IMR-90 (cell line): ENCODE measurements at regions not wholly inside any gene's neighbourhood (a gene's known extent, or its start where the extent isn't known, plus 50 kb on each side); places are given as distances from the start of the nearest gene placed in this dataset.

ENCODE experiments used
- ATAC-seq: fragments of 200-7000 bp; cut with Tn5 transposase; 2 replicates; pipeline ENCODE4 v1.9.1; 2020; ENCODE audit warnings: low read depth, mild to moderate bottlenecking, moderate library complexity
- BruUV-seq: library from RNA; stranded (reverse); fragments of 400-500 nt; replicated peaks from 2 replicates; lab custom pipeline; 2021; lab: Mats Ljungman, UMichigan
- CTCF ChIA-PET: fragments of 300-600 bp; formaldehyde crosslinking; extraction: SDS; loops from one replicate; lab custom pipeline; 2021; ENCODE audit warnings: antibody characterized with exemption; lab: Yijun Ruan, JAX
- POLR2A ChIA-PET: fragments of 300-600 bp; sonication (Branson Sonifier 250); formaldehyde crosslinking; loops from one replicate; lab custom pipeline; 2022; ENCODE audit warnings: antibody characterized with exemption; ENCODE audit not compliant: unreplicated experiment; lab: Charles Lee
- DNase-seq: peaks from one replicate; pipeline ENCODE4 v3.0.0; 2013
- H2AFZ ChIP-seq: replicated peaks from 2 replicates; pipeline ENCODE3; 2013; ENCODE audit warnings: low read length, mild to moderate bottlenecking; ENCODE audit not compliant: poor library complexity
- H2AK5ac ChIP-seq: 2 replicates; pipeline ENCODE4 v1.6.1; 2013; ENCODE audit warnings: low read depth, low read length, inconsistent platforms
- H2AK9ac ChIP-seq: replicated peaks from 2 replicates; pipeline ENCODE3; 2013; ENCODE audit warnings: mild to moderate bottlenecking, low read depth, low read length, moderate library complexity; ENCODE audit not compliant: poor library complexity
- H2BK120ac ChIP-seq: 2 replicates; pipeline ENCODE4 v1.6.1; 2013; ENCODE audit warnings: low read depth, low read length, inconsistent platforms
- H2BK15ac ChIP-seq: 3 replicates; pipeline ENCODE4 v1.6.1; 2013; ENCODE audit warnings: low read depth, low read length, inconsistent platforms
- H2BK20ac ChIP-seq: 2 replicates; pipeline ENCODE4 v1.6.1; 2013; ENCODE audit warnings: low read depth, mild to moderate bottlenecking, inconsistent platforms, low read length, moderate library complexity
- H2BK5ac ChIP-seq: 2 replicates; pipeline ENCODE4 v1.6.1; 2013; ENCODE audit warnings: mild to moderate bottlenecking, low read depth, low read length, inconsistent platforms; ENCODE audit not compliant: poor library complexity, severe bottlenecking
- H3K14ac ChIP-seq: replicated peaks from 2 replicates; pipeline ENCODE4 v1.6.1; 2013; ENCODE audit warnings: low read depth, low read length, inconsistent platforms
- H3K18ac ChIP-seq: 2 replicates; pipeline ENCODE4 v1.6.1; 2013; ENCODE audit warnings: low read depth, low read length, control low read depth
- H3K23ac ChIP-seq: 2 replicates; pipeline ENCODE4 v1.6.1; 2013; ENCODE audit warnings: low read depth, low read length, inconsistent platforms
- H3K27ac ChIP-seq: 2 replicates; pipeline ENCODE4 v1.5.1; 2013; ENCODE audit warnings: mild to moderate bottlenecking, control low read depth, low read length; ENCODE audit not compliant: insufficient read depth
- H3K27me3 ChIP-seq: 2 replicates; pipeline ENCODE4 v1.6.1; 2013; ENCODE audit warnings: low read length; ENCODE audit not compliant: control insufficient read depth, insufficient read depth
- H3K36me3 ChIP-seq: 2 replicates; pipeline ENCODE4 v1.6.1; 2013; ENCODE audit warnings: low read length, mixed read lengths; ENCODE audit not compliant: control insufficient read depth, insufficient read depth
- H3K4ac ChIP-seq: 2 replicates; pipeline ENCODE4 v1.6.1; 2013; ENCODE audit warnings: low read depth, low read length, inconsistent platforms
- H3K4me1 ChIP-seq: 2 replicates; pipeline ENCODE4 v1.6.1; 2013; ENCODE audit warnings: low read length, mixed read lengths; ENCODE audit not compliant: control insufficient read depth, insufficient read depth
- H3K4me2 ChIP-seq: 2 replicates; pipeline ENCODE4 v1.6.1; 2013; ENCODE audit warnings: low read depth, mild to moderate bottlenecking, control low read depth, low read length, moderate library complexity
- H3K4me3 ChIP-seq: 2 replicates; pipeline ENCODE4 v1.5.1; 2013; ENCODE audit warnings: low read depth, mild to moderate bottlenecking, control low read depth, low read length, moderate library complexity; ENCODE audit not compliant: insufficient read depth
- H3K56ac ChIP-seq: 2 replicates; pipeline ENCODE4 v1.6.1; 2013; ENCODE audit warnings: low read length, inconsistent platforms; ENCODE audit not compliant: insufficient read depth; ENCODE audit errors: extremely low read depth
- H3K79me1 ChIP-seq, 2 experiments: 2 replicates each; pipeline ENCODE4 v1.6.1; 2013; ENCODE audit warnings: low read length in 2 of 2, inconsistent platforms in 1 of 2, low read depth in 1 of 2
- H3K9ac ChIP-seq: 2 replicates; pipeline ENCODE4 v1.6.1; 2013; ENCODE audit warnings: low read depth, low read length, control low read depth
- H3K9me1 ChIP-seq: 2 replicates; pipeline ENCODE4 v1.6.1; 2013; ENCODE audit warnings: low read length, inconsistent platforms; ENCODE audit not compliant: insufficient read depth
- H3K9me3 ChIP-seq: 2 replicates; pipeline ENCODE4 v1.6.1; 2013; ENCODE audit warnings: low read length; ENCODE audit not compliant: control insufficient read depth, insufficient read depth
- H4K20me1 ChIP-seq: 2 replicates; pipeline ENCODE4 v1.6.1; 2013; ENCODE audit warnings: low read length, inconsistent platforms; ENCODE audit not compliant: insufficient read depth
- H4K5ac ChIP-seq: 2 replicates; pipeline ENCODE4 v1.6.1; 2013; ENCODE audit warnings: mild to moderate bottlenecking, low read depth, low read length, control low read depth
- H4K8ac ChIP-seq, 2 experiments: 2 replicates each; pipeline ENCODE4 v1.6.1; 2013; ENCODE audit warnings: low read depth in 2 of 2, low read length in 2 of 2, control low read depth in 1 of 2, inconsistent platforms in 1 of 2
- H4K91ac ChIP-seq: 2 replicates; pipeline ENCODE4 v1.6.1; 2013; ENCODE audit warnings: low read depth, low read length, inconsistent platforms; ENCODE audit not compliant: insufficient read depth
- CHD1 ChIP-seq: IDR thresholded peaks from 2 replicates; pipeline ENCODE4 v1.6.1; 2012; ENCODE audit warnings: low read depth, low read length, improper control_type of control experiment
- FOS ChIP-seq: fragments of 150-350 bp; IDR thresholded peaks from 2 replicates; pipeline ENCODE4 v1.6.1; 2016; ENCODE audit warnings: low read depth, low read length
- MAFK ChIP-seq: IDR thresholded peaks from 2 replicates; pipeline ENCODE4 v1.6.1; 2012; ENCODE audit warnings: low read depth, low read length, improper control_type of control experiment
- MAZ ChIP-seq: IDR thresholded peaks from 2 replicates; pipeline ENCODE4 v1.6.1; 2012; ENCODE audit warnings: low read depth, mild to moderate bottlenecking, low read length, improper control_type of control experiment, moderate library complexity, borderline replicate concordance
- POLR2A ChIP-seq: IDR thresholded peaks from 2 replicates; pipeline ENCODE4 v1.6.1; 2012; ENCODE audit warnings: mild to moderate bottlenecking, low read depth, low read length
- RFX5 ChIP-seq: IDR thresholded peaks from 2 replicates; pipeline ENCODE4 v1.8.0; 2012; ENCODE audit warnings: low read depth, mild to moderate bottlenecking, low read length, moderate library complexity
- USF2 ChIP-seq: fragments of 150-350 bp; IDR thresholded peaks from 2 replicates; pipeline ENCODE4 v1.6.1; 2017; ENCODE audit warnings: mild to moderate bottlenecking, antibody characterized with exemption, low read length, low read depth
- WGBS, 2 experiments: methylation state at CpG; one replicate each; pipeline versions ENCODE4 v1.1.5 to v1.1.7; 2013; ENCODE audit warnings: missing lambda C conversion rate in 2 of 2; ENCODE audit not compliant: insufficient read length in 1 of 2; ENCODE audit errors: extremely low coverage in 2 of 2; 5-methylcytosine and 5-hydroxymethylcytosine counted together
- dilution Hi-C: fragments of 300-500 bp; cut with HindIII; formaldehyde crosslinking; loops from one replicate; pipeline ENCODE4 v1.14.3; 2018; ENCODE audit warnings: low sequenced_read_pairs; ENCODE audit not compliant: unreplicated experiment
- in situ Hi-C: fragments of 300-500 bp; cut with MboI; formaldehyde crosslinking; loops from 3 replicates; pipeline ENCODE4 v1.14.3; 2019; ENCODE audit warnings: low sequenced_read_pairs, inconsistent platforms, mixed read lengths
- intact Hi-C: fragments of 100-400 bp; cut with micrococcal nuclease; formaldehyde crosslinking; loops from 2 replicates; pipeline ENCODE4 v1.10.0; 2022

GRCh38 chr2:204328373-204328772 lies 216.9 kb upstream of the PARD3B start:
- dilution Hi-C loops, result no loop called here
- H3K4me2 ChIP-seq, result no peak overlapping the region
- no peaks in the 10 kb centered on the region for H4K20me1 ChIP-seq
- no peak overlapping the region for H3K18ac ChIP-seq
- POLR2A ChIA-PET, result no interaction called here
- no peak overlapping the region for H2BK5ac ChIP-seq
- H3K14ac ChIP-seq, result no peak overlapping the region
- peaks cover 7% of the 10 kb centered on the region; the same call in 1 of the 2 replicates for H3K9me1 ChIP-seq
- DNase-seq, result no peak
- CTCF ChIA-PET, result interaction anchor here (1.3 kb wide), 1 partner anchor 364 kb away, joined by 3 read pairs; no protein-coding TSS in a partner anchor
- no peak overlapping the region for H2AFZ ChIP-seq
- H3K56ac ChIP-seq, result no peak overlapping the region
- H2BK20ac ChIP-seq, result no peak overlapping the region
- H4K8ac ChIP-seq, result no peak overlapping the region
- H3K4me1 ChIP-seq, result no peaks in the 10 kb centered on the region; the same call in 1 of the 2 replicates
- H3K36me3 ChIP-seq, result no peaks in the 10 kb centered on the region
- H4K5ac ChIP-seq, result no peak overlapping the region
- H2AK5ac ChIP-seq, result no peak overlapping the region
- H3K79me1 ChIP-seq, result no peaks in the 10 kb centered on the region
- intact Hi-C loops, result loop anchor here (5.0 to 10.0 kb wide), 5 partner anchors 139 to 1599 kb away; no protein-coding TSS in a partner anchor
- no peak for ATAC-seq
- no peak overlapping the region for H2BK120ac ChIP-seq
- WGBS, 2 experiments, result 100% methylated on average over 2 of the region's 7 CpGs; no CpG with 5 or more reads in 1 of the 2 experiments
- H3K27me3 ChIP-seq, result no peaks in the 10 kb centered on the region
- H2AK9ac ChIP-seq, result no peak overlapping the region
- H2BK15ac ChIP-seq, result no peak overlapping the region
- H3K4ac ChIP-seq, result no peak overlapping the region
- 0 out of 2 replicates have a peak overlapping the region, but pooled peaks have one; percentile 13 for H4K91ac ChIP-seq
- H3K27ac ChIP-seq, result no peak overlapping the region
- no TSS peak for BruUV-seq
- H3K9ac ChIP-seq, result no peak overlapping the region
- no peaks in the 10 kb centered on the region for H3K9me3 ChIP-seq
- in situ Hi-C loops, result loop anchor here (5.0 to 25.0 kb wide), 2 partner anchors 534 to 1349 kb away; no protein-coding TSS in a partner anchor
- TF ChIP-seq RFX5 (no peak), CHD1 (no peak), MAFK (no peak), USF2 (no peak), FOS (no peak), MAZ (no peak), POLR2A (no peak)
- H3K23ac ChIP-seq, result no peak overlapping the region
- no peak overlapping the region for H3K4me3 ChIP-seq
